Stimulated activated CD8-positive, alpha-beta memory T cell treated with anti-CD3 and anti-CD28 coated beads, Interleukin-4, amount 100 ng/mL, for 24 hours (primary cell): ENCODE measurements at regions not wholly inside any gene's neighbourhood (a gene's known extent, or its start where the extent isn't known, plus 50 kb on each side); places are given as distances from the start of the nearest gene placed in this dataset.

Source experiments
- DNase-seq: peaks from one replicate; pipeline ENCODE4 v3.0.0-alpha.2; 2020; ENCODE audit warnings: low read depth

DNA sequence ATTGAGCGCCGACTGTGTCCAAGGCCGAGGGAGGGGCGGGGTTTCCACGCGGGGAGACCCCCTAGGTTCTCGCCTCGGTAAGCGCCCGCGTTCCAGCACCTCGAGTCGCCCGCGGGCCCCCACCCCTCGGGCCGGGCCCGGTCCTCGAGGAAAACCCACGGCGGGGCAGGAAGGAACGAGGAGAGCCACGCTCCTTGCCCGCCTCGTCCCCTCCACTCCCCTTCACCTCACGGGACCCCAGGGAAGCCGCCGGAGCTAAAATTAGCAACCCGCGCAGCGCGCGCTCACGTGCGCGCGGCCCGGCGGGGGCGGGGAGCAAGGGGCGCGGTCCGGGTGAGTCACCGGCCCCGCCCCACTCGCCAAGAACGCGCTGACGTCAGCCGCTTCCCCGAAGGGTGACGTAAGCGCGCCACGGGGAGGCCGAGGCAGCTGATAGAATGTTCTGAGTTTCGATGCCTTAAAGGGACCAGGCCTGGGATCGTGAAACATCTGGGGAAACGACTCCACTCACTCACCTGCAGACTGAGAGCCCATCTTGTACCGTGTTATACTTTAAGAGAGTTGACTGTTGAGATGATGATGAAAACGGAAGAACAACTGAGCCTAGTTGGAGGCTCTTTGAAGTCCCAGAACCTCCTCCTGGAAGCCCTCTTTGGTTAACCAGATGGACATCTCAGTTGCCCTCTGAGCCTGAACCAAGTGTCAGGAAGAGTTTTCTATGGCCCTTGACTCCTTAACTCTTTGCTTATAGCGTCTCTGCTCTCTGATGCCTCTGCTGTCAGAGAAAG, 49.7 kb upstream of the ATF3 start:
- peak; percentile 79 for DNase-seq
